Vagina (tissue), 2 donors: ENCODE measurements at regions not wholly inside any gene's neighbourhood (a gene's known extent, or its start where the extent isn't known, plus 50 kb on each side); places are given as distances from the start of the nearest gene placed in this dataset.
"Not testable (repeated sequence)": the region's sequence is repeated elsewhere in the genome, so short reads cannot be mapped to it uniquely, and the experiment has no call there.

ENCODE experiments used
- DNase-seq, 2 donors: peaks; one replicate each; pipeline ENCODE4 v3.0.0-alpha.2; 2017; ENCODE audit errors: extremely low spot score in 2 of 2
- H3K27ac ChIP-seq: fragments of 200-600 bp; sonication (generic); one replicate; pipeline ENCODE4 v1.5.1; 2019
- H3K27me3 ChIP-seq: fragments of 200-600 bp; sonication (generic); one replicate; pipeline ENCODE4 v1.5.1; 2019
- H3K36me3 ChIP-seq, 2 donors: fragments of 200-600 bp; sonication (generic); one replicate each; pipeline ENCODE4 v1.5.1; 2017 to 2019
- H3K4me1 ChIP-seq: fragments of 200-600 bp; sonication (generic); one replicate; pipeline ENCODE4 v1.5.1; 2019
- H3K4me3 ChIP-seq, 2 donors: fragments of 200-600 bp; sonication (generic); 1 replicate in 1 of 2; 2 replicates in 1 of 2; pipeline ENCODE4 v1.5.1; 2016 to 2019
- H3K9me3 ChIP-seq: fragments of 200-600 bp; sonication (generic); one replicate; pipeline ENCODE4 v1.5.1; 2019
- CTCF ChIP-seq, 3 experiments: fragments of 450-650 bp in 2 of 3; fragments of 200-600 bp in 1 of 3; sonication (generic) in 1 of 3; IDR thresholded peaks; one replicate each; pipeline ENCODE4 v1.5.1; 2017 to 2019; ENCODE audit warnings: antibody characterized with exemption in 3 of 3, mild to moderate bottlenecking in 2 of 3, moderate library complexity in 2 of 3
- POLR2A ChIP-seq, 2 donors: fragments of 450-650 bp; IDR thresholded peaks; one replicate each; pipeline ENCODE4 v1.6.1; 2017; ENCODE audit warnings: antibody characterized with exemption in 2 of 2, mild to moderate bottlenecking in 2 of 2, moderate library complexity in 2 of 2
- POLR2AphosphoS5 ChIP-seq, 2 donors: sonication (generic); formaldehyde crosslinking; IDR thresholded peaks; one replicate each; pipeline ENCODE4 v1.9.0; 2017; ENCODE audit warnings: antibody characterized with exemption in 2 of 2, mild to moderate bottlenecking in 2 of 2, low read depth in 1 of 2; ENCODE audit not compliant: insufficient read depth in 1 of 2
- intact Hi-C: fragments of 100-400 bp; cut with DNase I; formaldehyde crosslinking; loops from one replicate; pipeline ENCODE4 v1.15.1; 2023

GRCh38 chr1:30569384-30569783 lies 154.0 kb downstream of the MATN1 start:
- no peak for DNase-seq

GRCh38 chr1:30562559-30562958 lies 160.8 kb downstream of the MATN1 start:
- Histone ChIP-seq H3K27me3 (no peaks in the 10 kb centered on the region), H3K4me1 (no peaks in the 10 kb centered on the region), H3K9me3 (peaks cover 9% of the 10 kb centered on the region), H3K4me3 (no peak overlapping the region), H3K36me3 (no peaks in the 10 kb centered on the region), H3K27ac (no peak overlapping the region)
- intact Hi-C loops, result no loop called here
- no peak for TF ChIP-seq POLR2A (IDR thresholded peaks at IDR 0.05)
- TF ChIP-seq CTCF (IDR thresholded peaks at IDR 0.05), result no peak
- no peak for TF ChIP-seq POLR2AphosphoS5 (IDR thresholded peaks at IDR 0.05; ENCODE audit: insufficient read depth in 1 of 2, low read depth in 1 of 2)
- DNase-seq, result no peak

More at GRCh38 chr1:30569384-30569783, 154.0 kb downstream of the MATN1 start:
- H3K27ac ChIP-seq, result no peak overlapping the region
- no peaks in the 10 kb centered on the region for H3K27me3 ChIP-seq
- H3K4me3 ChIP-seq, result no peak overlapping the region
- H3K4me1 ChIP-seq, result no peaks in the 10 kb centered on the region
- intact Hi-C loops, result no loop called here
- no peaks in the 10 kb centered on the region for H3K36me3 ChIP-seq
- no peaks in the 10 kb centered on the region for H3K9me3 ChIP-seq
- TF ChIP-seq CTCF (IDR thresholded peaks at IDR 0.05), result no peak
- TF ChIP-seq POLR2A (IDR thresholded peaks at IDR 0.05), result no peak
- TF ChIP-seq POLR2AphosphoS5 (IDR thresholded peaks at IDR 0.05; ENCODE audit: insufficient read depth in 1 of 2, low read depth in 1 of 2), result no peak

GRCh38 chr1:30551603-30552002 lies 171.8 kb downstream of the MATN1 start:
- DNase-seq, result no peak
- no peak overlapping the region for H3K4me3 ChIP-seq
- no peak for TF ChIP-seq CTCF (IDR thresholded peaks at IDR 0.05)
- no peak for TF ChIP-seq POLR2A (IDR thresholded peaks at IDR 0.05)
- TF ChIP-seq POLR2AphosphoS5 (IDR thresholded peaks at IDR 0.05; ENCODE audit: insufficient read depth in 1 of 2, low read depth in 1 of 2), result no peak
- H3K36me3 ChIP-seq, result no peaks in the 10 kb centered on the region
- H3K27me3 ChIP-seq, result no peaks in the 10 kb centered on the region
- intact Hi-C loops, result no loop called here
- H3K9me3 ChIP-seq, result no peaks in the 10 kb centered on the region
- no peaks in the 10 kb centered on the region for H3K4me1 ChIP-seq
- H3K27ac ChIP-seq, result no peak overlapping the region

GRCh38 chr1:30550365-30551220 lies 172.8 kb downstream of the MATN1 start:
- H3K36me3 ChIP-seq, result no peaks in the 10 kb centered on the region
- H3K9me3 ChIP-seq, result no peaks in the 10 kb centered on the region
- no peak overlapping the region for H3K27ac ChIP-seq
- intact Hi-C loops, result no loop called here
- TF ChIP-seq POLR2AphosphoS5 (IDR thresholded peaks at IDR 0.05; ENCODE audit: insufficient read depth in 1 of 2, low read depth in 1 of 2) (no peak), POLR2A (IDR thresholded peaks at IDR 0.05) (no peak), CTCF (IDR thresholded peaks at IDR 0.05) (no peak)
- H3K4me3 ChIP-seq, result no peak overlapping the region
- no peaks in the 10 kb centered on the region for H3K27me3 ChIP-seq
- peak in 1 of 2 donors; percentile 92 for DNase-seq
- no peaks in the 10 kb centered on the region for H3K4me1 ChIP-seq

- H3K4me3 ChIP-seq, H3K27me3 ChIP-seq, intact Hi-C loops, H3K4me1 ChIP-seq, DNase-seq, H3K36me3 ChIP-seq, H3K27ac ChIP-seq, H3K9me3 ChIP-seq: not testable (repeated sequence)
Measured at GRCh38 chr1:30549872-30550271, 173.5 kb downstream of the MATN1 start.
